NB4 (cell line): ENCODE measurements at regions not wholly inside any gene's neighbourhood (a gene's known extent, or its start where the extent isn't known, plus 50 kb on each side); places are given as distances from the start of the nearest gene placed in this dataset.

Source experiments
- DNase-seq: peaks from one replicate; pipeline ENCODE4 v3.0.0; 2010; ENCODE audit warnings: low read depth
- H3K4me3 ChIP-seq: one replicate; pipeline ENCODE4 v1.5.1; 2011; ENCODE audit warnings: mild to moderate bottlenecking, low read depth, low read length, moderate library complexity
- MYC ChIP-seq: IDR thresholded peaks from 2 replicates; pipeline ENCODE4 v1.6.1; 2011; ENCODE audit warnings: low read depth, low read length
- POLR2A ChIP-seq: IDR thresholded peaks from 2 replicates; pipeline ENCODE4 v1.6.1; 2011; ENCODE audit warnings: mild to moderate bottlenecking; ENCODE audit not compliant: insufficient read length; ENCODE audit errors: extremely low read depth
- TF ChIP-seq, protein P1 (sequence below): IDR thresholded peaks from 2 replicates; pipeline ENCODE4 v1.6.1; 2011; ENCODE audit warnings: low read depth, low read length
- TF ChIP-seq, protein P2 (sequence below): IDR thresholded peaks from one replicate; pipeline ENCODE4 v1.5.1; 2012; ENCODE audit warnings: low read depth, low read length

DNA sequence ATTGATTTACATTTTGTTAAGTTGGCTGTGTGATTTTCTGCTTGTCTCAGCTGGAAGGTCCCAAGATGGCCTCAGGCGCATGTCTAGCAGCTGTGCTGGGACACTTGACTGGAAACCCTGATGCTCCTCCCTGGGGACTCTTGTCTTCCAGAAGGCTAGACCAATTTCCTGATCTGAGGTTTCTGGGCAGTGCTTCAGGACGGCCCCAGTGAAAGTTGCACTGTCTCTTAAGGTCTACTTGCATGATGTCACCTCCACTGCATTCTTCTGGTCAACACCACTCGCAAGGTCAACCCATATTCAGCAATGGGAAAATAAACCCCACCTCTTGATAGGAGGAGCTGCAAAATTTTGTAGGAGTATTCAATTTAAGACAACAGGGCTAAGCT lies 116.0 kb downstream of the SALL1 start:
- H3K4me3 ChIP-seq: no peak overlapping the region
- DNase-seq: peak; percentile 84
- TF ChIP-seq MYC: no peak
- TF ChIP-seq, protein P1, sequence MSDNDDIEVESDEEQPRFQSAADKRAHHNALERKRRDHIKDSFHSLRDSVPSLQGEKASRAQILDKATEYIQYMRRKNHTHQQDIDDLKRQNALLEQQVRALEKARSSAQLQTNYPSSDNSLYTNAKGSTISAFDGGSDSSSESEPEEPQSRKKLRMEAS: no peak

DNA sequence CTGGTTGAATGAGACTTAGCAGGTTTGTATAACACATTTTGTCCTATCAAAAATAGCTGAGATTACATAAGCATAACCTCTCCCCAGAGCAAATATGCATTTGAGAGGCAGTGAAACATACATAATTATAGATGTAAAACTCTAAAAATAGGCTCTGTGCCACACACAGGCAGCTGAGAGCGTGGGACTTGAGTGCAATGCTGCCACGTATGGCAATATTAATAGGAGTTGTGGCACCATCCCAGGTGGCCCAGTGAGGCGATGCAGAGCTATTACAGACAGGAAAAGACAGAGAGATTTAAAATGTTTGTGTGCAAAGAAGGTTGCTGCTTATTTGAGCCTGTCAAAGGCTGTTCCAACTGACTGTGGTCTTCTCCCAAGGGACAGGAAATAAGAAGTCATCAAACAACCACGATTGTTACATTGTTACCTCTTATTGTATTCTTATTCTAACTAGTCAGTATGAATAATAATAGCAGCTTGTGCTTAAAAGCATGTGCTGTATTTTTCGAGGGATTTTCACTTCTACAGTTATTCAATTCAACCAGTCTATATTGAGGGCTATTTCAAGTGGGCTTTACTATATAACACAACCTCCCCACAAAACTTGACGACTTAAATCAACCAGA lies 116.5 kb downstream of the SALL1 start:
- TF ChIP-seq POLR2A: no peak
- TF ChIP-seq, protein P1: no peak
- TF ChIP-seq MYC: no peak
- TF ChIP-seq, protein P2, sequence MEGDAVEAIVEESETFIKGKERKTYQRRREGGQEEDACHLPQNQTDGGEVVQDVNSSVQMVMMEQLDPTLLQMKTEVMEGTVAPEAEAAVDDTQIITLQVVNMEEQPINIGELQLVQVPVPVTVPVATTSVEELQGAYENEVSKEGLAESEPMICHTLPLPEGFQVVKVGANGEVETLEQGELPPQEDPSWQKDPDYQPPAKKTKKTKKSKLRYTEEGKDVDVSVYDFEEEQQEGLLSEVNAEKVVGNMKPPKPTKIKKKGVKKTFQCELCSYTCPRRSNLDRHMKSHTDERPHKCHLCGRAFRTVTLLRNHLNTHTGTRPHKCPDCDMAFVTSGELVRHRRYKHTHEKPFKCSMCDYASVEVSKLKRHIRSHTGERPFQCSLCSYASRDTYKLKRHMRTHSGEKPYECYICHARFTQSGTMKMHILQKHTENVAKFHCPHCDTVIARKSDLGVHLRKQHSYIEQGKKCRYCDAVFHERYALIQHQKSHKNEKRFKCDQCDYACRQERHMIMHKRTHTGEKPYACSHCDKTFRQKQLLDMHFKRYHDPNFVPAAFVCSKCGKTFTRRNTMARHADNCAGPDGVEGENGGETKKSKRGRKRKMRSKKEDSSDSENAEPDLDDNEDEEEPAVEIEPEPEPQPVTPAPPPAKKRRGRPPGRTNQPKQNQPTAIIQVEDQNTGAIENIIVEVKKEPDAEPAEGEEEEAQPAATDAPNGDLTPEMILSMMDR: no peak
- peak; percentile 51 for DNase-seq
- no peak overlapping the region for H3K4me3 ChIP-seq

DNA sequence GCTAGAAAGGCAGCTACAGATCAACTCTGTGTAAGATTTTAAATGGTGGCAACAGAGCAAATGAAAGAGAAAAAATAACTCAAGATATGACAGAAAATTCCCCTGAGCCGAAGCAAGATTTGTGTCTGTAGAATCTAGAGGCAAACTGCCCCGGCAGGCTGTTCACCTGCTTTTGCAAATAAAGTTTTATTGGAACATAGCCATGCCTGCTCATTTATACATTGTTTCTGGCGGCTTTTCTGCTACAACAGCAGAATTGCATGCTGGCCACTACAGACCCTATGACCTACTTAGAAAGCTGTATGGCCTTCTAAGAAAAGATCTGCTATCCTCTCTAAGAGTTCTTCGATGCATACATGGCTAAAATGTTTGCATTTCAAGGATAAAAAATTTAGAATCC lies 119.5 kb downstream of the SALL1 start:
- TF ChIP-seq MYC: no peak
- TF ChIP-seq, protein P2: no peak
- TF ChIP-seq POLR2A: no peak
- TF ChIP-seq, protein P1: no peak
- DNase-seq: no peak
- H3K4me3 ChIP-seq: no peak overlapping the region

DNA sequence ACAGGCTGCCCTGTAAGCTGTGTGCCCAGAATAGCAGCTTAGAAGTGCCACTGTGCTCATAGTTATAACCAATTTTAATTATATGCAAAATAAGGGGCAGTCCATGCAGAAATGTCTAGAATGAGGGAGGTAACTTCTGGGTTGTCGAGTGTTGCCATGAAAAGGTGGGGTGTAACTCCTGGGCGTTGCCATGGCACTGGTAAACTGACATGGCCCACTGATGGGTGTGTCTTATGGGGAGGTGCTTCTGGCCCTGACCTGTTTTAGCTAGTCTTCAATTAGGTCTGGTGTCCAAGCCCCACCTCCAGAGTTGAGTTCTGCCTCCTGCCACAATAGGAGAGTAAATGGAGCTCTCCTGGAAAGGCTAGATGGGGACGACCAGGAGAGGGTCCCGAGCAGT lies 120.6 kb downstream of the SALL1 start:
- H3K4me3 ChIP-seq: no peak overlapping the region
- TF ChIP-seq POLR2A: no peak
- TF ChIP-seq, protein P1: no peak
- no peak for DNase-seq

DNA sequence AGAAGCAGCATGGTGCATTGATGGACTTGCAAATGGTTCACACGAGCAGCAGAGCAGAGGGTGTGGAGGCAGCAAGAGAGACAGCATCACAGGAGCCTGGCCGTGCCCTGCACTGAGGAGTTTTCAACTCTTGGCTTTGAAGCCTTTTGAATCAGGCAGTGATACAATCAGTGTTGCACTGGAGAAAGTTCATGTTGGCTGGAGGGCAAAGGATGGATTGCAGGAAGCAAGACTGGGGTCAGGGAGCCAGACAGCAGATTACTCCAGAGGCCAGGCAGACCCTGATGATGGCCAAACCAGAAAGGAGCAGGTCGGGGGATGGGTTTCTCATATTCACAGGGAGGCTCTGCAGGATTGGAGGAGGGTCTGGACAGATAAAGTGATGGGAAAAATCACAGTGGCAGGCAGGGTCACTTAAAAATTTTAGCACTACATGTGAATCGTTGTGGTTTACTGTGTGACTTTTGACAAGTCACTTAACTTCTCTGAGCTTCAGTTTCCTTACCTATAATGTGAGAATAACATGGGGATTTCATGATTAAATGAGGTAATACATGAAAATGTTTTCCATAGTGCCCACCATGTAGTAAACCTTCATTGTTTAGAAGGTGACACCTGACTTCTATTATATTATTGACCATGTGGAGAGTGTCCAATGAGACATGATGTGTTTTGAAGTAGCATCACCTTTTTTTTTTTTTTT lies 125.3 kb downstream of the SALL1 start:
- no peak for DNase-seq
- no peak overlapping the region for H3K4me3 ChIP-seq
- TF ChIP-seq POLR2A: no peak
- TF ChIP-seq, protein P2: no peak
- no peak for TF ChIP-seq MYC
- TF ChIP-seq, protein P1: no peak

DNA sequence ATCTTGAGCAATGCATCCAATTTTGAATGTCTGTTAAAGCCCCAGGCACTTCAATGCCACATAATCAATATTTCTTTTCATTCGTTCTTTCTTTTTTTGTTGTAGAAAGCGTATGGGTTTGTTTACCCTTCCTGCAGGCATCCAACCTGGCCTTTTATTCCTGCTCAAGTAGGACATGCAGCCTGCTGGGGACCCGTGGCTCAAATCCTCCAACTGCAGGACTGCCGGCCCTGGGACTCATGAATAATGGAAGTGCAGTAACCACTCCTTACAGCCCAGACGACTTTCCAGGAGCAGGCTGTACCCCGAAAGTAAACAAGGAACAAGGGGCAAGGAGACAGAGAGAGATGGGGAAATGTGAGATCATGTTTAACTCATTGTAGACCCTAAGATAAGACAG lies 126.4 kb downstream of the SALL1 start:
- TF ChIP-seq POLR2A (no peak), MYC (no peak)
- TF ChIP-seq, protein P1: no peak
- TF ChIP-seq, protein P2: no peak
- no peak overlapping the region for H3K4me3 ChIP-seq
- DNase-seq: no peak
